ENCODE measurements at regions not wholly inside any gene's neighbourhood (a gene's known extent, or its start where the extent isn't known, plus 50 kb on each side); places are given as distances from the start of the nearest gene placed in this dataset.
"Not testable (repeated sequence)": the region's sequence is repeated elsewhere in the genome, so short reads cannot be mapped to it uniquely, and the experiment has no call there.

- DNase-seq: no peak
Observed at GRCh38 chr6:74357321-74357720, 661.3 kb downstream of the CD109 start.

DNA sequence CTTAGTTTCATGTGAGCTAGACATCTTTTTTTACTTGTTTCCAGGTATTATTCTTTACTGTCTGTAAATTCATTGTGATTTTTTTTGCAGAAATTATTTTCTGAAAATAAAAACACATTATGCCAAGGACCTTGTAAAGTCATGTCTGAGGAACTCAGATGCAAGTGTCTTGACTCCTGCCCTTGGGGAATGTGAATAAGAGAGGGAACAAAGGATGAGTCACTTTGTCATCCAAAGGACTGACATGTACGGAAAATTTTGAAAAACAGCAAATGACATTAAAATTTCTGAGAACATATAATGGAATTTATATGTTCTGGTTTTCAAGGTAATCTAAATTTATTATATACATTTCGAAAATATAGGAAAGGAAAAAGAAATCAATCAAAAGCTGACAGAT is 660.4 kb downstream of the CD109 start:
- no peak for DNase-seq

- DNase-seq: no peak
Observed at GRCh38 chr6:74346936-74347535, 651.0 kb downstream of the CD109 start.

- DNase-seq: no peak
Observed at GRCh38 chr6:74343804-74344203, 647.8 kb downstream of the CD109 start.

- not testable (repeated sequence) for DNase-seq
Observed at GRCh38 chr6:74343321-74343720, 647.3 kb downstream of the CD109 start.

DNA sequence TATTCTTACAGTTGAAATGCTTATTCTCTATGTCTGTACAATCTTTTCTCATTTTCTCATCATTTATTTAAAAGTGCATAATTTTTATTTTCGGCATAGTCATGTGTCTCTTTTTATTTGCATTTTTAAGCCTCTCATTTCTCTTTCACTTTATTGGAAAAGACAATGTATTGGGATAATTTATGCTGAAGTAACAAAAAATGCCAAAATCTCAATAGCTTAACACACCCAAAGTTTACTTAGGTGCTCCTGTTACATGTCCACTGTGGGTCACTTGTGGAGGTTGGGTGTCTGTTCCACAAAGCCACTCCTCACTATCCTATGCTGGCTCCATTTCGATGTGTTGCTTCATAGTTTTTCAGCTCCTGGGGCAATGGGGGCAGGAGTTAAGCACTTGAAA is 638.7 kb downstream of the CD109 start:
- no peak for DNase-seq

DNA sequence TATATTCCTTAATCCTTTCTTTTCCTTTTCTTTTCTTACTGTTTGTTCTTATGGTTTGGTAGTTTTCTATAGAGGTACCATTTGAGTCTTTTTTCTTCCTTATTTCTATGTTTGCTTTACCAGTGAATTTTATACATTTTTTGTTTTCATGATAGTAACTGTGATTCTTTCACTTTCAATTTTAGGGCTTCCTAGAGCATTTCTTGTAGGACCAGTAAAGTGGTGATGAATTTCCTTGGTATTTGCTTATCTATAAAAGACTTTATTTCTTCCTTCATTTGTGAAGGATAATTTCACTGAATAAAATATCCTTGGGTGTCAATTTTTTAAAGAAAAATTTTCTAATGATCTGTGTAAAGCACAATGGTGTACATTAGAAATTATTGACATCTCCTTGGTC is 637.4 kb downstream of the CD109 start:
- no peak for DNase-seq

DNA sequence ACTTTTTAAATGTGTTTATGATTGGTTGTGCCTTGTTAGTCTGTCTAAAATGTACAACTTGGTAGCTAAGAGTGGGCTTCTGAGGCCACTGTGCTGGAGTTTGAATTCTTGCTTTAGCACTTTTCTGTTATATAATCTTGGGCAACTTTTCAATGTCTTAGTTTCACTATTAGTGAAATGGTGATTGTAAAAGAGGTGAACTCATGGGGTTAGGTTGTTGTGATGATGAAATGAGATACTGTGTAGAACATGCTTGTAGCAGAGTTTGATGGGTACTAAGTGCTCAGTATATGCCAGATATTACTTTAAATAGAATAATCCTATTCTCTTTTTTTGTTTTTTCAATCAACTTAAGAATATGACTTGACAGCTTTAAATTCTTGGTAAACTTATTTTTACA is 624.7 kb downstream of the CD109 start:
- no peak for DNase-seq

DNA sequence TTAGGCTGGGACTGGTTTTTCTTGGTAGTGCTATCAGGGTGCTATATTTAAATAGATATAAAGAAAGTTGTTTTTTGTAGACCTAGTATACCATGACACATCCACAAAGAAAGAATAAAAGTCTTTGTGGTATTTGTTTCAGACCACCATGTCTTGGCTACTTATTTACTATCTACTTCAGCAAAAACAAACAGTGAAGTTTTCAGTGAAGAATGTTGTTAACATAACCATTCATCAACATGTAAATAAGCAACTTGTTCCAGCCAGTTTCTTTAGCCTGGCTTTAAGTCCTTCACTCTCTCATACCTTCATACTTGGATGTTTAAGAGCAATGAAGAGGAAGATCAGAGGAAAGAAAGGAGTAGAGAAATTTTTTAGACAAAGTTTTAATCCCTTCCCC is 624.1 kb downstream of the CD109 start:
- no peak for DNase-seq

DNA sequence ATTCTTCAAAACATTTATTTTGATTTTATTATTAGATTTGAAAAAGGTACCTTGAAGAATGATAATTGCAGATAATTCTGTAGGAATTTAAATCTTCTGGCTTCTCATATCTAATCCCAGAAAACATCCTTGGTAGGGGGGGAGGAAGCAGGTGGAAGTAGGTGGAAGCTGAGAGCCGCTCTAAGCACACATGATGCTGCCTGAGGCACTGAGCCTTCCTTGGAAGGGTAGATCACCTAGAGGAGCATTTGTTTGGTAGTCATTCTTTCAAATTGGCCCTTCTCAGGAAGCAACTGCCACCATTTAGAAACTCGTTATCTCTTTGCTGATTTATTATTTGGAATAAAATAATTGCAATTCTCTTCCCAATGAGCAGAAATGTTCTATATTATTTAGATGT is 623.3 kb downstream of the CD109 start:
- DNase-seq: no peak

GRCh38 chr6:74318738-74319137 is 622.7 kb downstream of the CD109 start:
- no peak for DNase-seq

DNA sequence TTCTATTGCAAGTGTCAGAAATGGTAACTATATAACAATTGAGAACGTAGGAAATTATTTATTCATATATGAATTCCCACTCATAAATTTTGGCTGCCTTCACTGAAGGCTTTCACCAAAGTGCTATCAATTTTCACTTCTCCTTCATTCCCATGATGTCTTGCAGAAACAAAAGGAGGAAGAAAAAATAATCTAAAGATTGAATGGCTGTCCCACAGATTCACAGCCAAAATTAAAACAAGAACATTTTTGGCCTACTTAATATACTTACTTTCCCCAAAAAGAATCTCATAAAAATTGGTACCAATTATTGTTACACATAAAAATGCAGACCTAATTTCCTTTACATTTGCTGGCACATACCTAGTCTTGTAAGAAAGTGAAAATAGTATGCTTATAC is 616.1 kb downstream of the CD109 start:
- DNase-seq: no peak

GRCh38 chr6:74311431-74311830 is 615.4 kb downstream of the CD109 start:
- no peak for DNase-seq

DNA sequence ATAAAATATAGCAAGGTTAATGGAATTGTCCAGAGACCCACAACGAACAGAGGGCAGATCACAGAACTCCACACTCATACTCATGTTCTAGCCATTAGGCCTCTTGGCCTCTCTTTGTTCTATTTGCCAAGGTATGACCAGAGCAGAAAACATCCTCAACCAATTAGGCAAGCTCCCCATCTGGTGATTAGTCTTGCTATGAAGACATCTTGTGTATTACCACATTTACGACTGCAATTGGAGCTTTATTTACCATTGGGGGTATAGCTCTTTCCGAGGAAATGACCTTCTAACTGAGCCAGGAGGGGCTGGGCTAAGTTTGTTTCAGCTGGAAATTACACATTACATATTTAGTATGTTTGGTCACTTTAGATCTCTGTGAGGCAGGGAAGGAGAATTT is 593.9 kb downstream of the CD109 start:
- DNase-seq: no peak

- DNase-seq: no peak
Observed at GRCh38 chr6:74287932-74288331, 591.9 kb downstream of the CD109 start.

- no peak for DNase-seq
Observed at GRCh38 chr6:74287441-74287840, 591.4 kb downstream of the CD109 start.

DNA sequence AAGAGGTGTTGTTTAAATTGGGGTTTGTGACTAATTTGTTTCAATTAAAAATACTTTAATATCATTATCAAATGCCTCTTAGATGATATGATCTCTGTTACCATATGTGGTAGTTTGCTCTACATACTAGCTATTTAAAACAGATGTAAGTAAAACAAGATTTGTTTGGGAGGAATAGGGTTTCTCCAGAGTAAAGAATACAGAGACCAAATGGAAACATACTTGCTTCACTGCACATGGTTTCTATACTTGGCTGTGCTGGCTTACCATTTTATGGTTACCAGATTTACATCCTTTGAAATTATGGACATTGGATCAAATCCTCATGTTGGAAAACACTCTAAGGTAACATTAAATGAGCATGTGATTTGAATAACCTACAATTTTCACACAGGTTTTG is 588.3 kb downstream of the CD109 start:
- no peak for DNase-seq

DNA sequence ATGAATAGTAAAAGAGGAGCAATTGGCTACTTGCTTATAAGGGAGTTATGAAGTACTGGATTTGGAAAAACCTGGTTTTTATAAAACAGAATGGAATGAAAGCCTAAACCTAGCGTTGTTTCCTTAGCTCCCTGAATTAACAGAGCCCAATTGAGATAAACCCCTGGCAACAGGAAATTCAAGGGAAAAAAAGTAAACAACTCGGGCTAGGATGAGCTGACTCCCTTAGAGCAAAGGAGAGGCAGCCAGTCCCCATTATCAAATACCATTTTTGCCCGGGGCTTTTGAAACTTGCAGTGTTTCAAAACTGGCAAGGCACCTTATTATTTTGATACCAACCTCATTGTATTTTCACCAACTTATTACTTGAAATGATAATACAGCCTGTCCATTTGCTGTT is 587.5 kb downstream of the CD109 start:
- DNase-seq: no peak

GRCh38 chr6:74282143-74282689 is 586.2 kb downstream of the CD109 start:
- no peak for DNase-seq

GRCh38 chr6:74280130-74280692 is 584.2 kb downstream of the CD109 start:
- no peak for DNase-seq

DNA sequence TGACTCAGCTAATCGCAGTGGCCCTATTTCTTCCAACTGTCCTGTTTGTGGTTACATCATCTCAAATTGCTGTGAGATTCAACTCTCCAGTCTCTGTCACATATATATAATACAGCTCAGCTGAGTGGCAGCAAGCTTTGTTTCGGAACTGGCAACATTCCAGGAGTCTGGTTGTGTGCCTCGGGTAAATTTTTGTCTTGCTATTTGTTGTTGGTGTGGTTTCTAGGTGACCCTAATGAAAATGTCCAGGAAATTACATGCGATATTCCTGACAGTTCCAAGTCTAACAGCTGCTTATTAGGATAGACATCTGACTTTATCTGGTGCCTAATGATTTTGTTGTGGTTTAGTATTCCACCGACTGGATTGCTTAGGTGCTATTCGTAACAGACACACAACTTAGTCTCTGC is 581.8 kb downstream of the CD109 start:
- no peak for DNase-seq

DNA sequence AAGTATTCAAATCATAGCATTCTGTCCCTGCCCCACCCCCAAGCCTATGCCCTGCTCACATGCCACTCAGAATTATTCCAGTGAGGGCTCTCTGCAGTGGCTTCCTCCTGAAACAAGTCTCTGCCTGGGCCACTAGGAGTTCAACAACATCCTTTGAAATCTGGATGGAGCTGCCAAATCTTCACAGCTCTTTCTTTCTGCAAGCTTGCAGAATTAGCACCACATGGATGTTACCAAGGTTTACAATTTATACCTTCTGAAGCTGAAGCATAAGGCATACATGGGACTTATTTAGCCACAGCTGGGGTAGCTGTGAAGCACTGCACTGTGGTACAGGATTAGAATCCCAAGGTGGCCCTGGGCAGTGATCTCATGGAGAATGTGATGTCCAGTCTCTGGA is 577.5 kb downstream of the CD109 start:
- no peak for DNase-seq

DNA sequence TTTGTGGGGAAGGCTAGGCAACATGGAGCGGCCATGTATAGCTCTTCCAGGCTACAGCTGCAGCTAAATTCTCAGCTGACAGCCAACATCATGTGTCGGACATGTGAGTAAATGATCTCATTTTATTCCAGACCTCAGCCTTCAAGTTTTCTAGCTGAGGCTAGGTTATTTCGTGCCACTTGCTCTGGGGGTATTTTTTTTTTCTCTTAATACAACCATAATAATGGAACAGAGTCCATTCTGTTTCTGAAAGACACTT is 573.5 kb downstream of the CD109 start:
- no peak for DNase-seq

DNA sequence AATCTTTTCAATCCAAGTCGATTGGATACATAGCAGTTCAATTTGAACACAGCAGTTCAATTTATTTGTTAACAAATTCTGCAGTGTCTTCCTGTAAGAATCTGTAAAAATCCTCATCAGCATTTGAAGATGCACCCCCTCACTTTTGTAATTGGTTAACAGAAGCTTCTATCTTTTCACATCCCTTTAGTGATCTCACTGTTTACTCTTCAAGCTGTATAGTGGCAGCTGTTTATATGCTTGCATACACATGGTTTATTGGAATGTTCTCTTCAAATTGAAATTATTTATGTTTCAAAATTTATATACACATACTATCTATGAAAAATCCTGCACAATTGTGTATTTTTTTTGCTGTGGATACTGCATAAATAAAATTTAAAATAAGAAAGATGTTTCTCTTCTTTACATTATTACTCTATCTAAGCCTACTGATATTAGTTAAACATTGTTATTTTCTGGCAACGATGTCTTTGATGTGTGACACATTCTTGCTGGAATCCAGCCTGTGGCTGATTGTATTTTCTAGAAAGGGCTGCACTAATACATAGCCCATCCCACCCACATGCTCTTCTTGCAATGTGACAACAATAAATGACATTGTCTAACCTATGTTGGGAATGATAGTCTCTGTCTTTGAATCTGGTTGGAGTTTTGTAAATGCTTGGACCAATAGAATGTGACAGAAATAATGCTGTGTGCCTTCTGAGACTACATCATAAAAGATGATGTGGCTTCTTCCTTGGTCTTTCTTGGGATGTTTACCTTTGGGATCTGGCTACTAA is 573.0 kb downstream of the CD109 start:
- no peak for DNase-seq

DNA sequence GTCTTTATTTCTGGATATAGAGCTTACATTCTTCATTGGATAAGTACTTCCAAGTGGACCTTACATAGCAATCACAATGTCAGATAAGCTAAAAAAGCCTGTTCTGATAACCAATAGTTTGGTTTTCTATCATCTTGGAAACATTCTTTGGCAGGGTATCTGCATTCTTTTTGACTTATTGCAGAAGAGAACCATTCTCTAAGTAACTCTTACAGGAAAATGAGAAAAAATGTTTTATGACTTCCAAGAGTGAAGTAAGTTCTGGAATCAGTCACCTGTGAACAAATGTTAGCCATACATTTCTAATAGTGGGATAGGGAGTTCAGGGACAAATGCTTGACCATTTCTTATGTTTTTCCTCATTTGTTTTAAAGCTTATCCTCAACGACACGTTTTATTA is 564.0 kb downstream of the CD109 start:
- DNase-seq: no peak
